ENCODE measurements at regions not wholly inside any gene's neighbourhood (a gene's known extent, or its start where the extent isn't known, plus 50 kb on each side); places are given as distances from the start of the nearest gene placed in this dataset.
"Not testable (repeated sequence)": the region's sequence is repeated elsewhere in the genome, so short reads cannot be mapped to it uniquely, and the experiment has no call there.

DNA sequence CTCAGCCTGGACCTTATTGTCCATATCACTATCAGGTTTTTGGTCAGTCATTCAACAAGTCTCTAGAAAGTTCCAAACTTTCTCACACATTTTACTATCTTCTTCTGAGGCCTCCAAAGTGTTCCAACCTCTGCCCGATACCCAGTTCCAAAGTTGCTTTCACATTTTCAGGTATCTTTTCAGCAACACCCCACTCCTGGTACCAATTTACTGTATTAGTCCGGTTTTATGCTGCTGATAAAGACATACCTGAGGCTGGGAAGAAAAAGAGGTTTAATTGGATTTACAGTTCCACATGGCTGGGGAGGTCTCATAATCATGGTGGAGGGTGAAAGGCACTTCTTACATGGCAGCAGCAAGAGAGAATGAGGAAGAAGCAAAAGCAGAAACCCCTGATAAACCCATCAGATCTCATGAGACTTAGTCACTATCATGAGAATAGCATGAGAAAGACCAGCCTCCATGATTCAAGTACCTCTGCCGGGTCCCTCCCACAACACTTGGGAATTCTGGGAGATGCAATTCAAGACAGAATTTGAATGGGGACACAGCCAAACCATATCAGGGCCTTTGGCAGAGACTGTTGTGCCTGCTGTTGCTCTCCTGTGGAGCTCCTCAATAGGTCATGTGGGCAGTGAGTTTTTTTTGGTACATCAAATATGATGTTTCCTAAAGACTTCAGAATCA is 256.0 kb downstream of the RPLP1 start:
- not testable (repeated sequence) for DNase-seq (ENCODE audit: low read depth in 2 of 2)

DNA sequence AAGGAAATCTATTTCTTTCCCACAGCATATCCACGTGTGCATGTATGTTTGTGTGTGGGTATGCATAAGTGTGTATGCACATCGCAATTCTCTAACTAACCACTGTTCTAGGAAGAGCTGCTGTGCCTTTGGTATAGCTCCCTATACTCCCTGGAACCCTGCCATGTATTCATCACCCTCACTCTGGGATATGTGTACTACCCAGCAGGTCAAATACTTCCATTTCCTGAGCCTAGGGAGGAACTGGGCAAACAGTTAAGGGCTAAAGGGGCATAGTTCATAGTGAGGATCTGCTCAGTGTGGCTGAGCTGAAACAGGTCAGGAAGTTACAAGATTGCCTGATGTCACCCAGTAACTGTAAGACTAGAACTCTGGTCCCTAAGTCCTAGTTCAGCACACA is 260.4 kb downstream of the RPLP1 start:
- no peak for DNase-seq (ENCODE audit: low read depth in 2 of 2)

- peak; percentile 47 to 64 for DNase-seq (ENCODE audit: low read depth in 2 of 2)
Measured at GRCh38 chr15:69713726-69714559, 261.3 kb downstream of the RPLP1 start.

DNA sequence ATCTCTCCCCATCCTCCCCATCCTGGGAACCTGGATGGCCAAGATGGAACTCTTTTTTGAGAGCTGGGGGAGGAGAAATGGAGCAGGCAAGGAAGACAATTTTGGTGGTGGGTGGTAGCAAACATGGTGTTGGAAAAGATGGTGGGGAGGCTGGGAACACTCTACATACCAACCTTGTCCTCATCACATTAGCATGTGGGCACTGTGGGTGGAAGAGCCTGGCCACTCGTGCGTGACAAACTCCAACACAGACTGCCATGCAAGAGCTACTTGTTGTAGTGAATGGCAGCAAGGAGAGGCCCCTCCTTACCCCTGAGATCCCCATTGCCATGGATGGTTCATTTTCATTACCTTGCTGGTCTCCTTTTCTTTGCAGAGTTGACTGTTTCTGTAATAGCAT is 262.6 kb downstream of the RPLP1 start:
- DNase-seq (ENCODE audit: low read depth in 2 of 2) = no peak

DNA sequence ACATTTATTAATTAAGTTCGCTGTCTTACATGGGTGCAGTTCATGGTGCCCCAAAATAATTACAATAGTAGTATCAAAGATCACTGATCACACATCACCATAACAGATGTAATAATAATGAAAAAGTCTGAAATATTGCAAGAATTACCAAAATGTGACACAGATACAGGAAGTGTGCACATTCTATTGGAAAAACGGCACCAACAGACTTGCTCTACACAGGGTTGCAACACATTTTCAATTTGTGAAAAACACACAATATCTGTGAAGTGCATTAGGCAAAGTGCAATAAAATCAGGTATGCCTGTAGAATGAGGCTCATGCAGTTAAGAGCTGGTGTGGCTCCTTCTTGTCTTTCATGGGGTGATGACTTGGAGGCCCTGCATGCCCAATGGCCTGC is 265.8 kb downstream of the RPLP1 start:
- no peak for DNase-seq (ENCODE audit: low read depth in 2 of 2)

- DNase-seq (ENCODE audit: low read depth in 2 of 2) = no peak
Measured at GRCh38 chr15:69718916-69719315, 266.3 kb downstream of the RPLP1 start.

DNA sequence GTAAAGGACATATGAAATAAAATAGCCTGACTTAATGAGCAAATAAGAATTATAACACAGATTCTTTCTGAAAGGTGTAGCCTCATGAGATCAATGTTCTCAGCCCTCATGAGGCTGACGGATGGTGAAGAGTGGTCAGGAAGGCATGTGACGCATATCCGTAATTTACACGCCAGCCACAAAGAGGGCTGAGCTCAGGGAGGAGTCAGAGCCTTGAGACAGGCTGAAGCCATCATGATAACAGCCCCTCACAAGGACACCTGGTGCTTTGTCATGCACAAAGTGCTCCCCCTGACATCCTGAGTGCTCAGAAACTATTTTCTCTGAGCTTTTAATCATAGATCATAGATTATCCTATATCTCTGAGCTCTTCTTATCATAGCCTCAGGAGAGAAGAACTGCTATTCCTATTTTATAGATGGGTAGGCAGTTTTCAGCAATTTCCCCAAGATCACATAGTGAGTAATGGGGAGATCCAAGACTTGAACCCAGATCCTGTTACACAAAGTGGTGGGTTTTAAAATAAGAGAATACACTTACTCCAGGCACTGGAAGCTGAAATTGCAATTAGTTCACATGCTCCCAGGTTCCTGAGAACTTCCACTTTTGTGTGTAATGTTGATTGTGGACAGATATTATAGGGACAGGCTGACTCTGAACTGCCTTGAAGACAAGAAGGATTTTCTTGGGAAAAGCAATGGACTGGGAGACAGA is 267.1 kb downstream of the RPLP1 start:
- DNase-seq (ENCODE audit: low read depth in 2 of 2) = peak in 1 of 2 donors; percentile 41

DNA sequence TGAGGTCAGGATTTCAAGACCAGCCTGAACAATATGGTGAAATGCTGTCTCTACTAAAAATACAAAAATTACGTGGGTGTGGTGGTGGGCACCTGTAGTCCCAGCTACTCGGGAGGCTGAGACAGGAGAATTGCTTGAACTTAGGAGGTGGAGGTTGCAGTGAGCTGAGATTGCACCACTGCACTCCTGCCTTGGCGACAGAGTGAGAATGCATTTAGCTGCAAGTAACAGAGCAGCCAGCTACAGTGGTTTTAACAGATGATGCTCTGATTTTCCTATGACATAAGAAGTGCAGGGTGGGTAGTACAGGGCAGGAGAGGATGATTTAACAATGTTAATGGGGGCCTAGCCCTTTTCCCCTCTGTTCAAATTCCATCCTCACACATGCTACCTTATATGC is 267.9 kb downstream of the RPLP1 start:
- no peak for DNase-seq (ENCODE audit: low read depth in 2 of 2)

- no peak for DNase-seq (ENCODE audit: low read depth in 2 of 2)
Measured at GRCh38 chr15:69722924-69723323, 270.3 kb downstream of the RPLP1 start.

DNA sequence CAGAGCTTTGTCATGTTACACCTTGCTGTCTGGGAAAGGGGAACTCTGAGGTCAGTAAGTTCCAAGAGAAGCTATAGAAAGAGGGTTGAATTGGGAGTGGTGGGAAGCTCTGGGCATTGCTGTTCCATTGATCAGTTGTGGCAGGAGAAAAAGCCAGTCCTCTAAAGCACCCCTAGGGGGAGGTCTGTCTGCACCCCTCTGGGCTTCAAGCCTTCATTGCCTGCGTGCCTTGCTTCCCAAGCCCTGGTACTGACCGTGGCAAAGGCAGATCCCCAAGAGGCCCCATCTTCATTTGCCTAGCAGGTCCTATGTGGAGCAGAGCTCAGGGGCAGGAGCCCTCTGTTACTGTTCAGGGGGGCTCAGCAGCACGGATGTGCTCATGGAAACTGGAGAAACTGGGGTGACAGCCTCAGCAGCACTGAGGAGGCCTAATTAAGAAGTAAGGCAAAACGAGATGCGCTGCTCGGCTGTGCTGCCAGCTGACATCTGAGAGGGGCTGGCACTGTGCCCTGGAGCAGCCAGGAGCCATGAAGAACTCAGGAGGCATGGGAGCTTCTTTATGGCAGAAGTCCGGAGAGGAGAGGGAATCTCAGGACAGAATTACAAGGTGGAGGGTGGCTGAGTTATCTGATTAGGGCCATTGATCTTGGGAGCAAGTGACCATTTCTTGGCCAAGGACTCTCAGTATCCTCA is 270.9 kb downstream of the RPLP1 start:
- no peak for DNase-seq (ENCODE audit: low read depth in 2 of 2)

- DNase-seq (ENCODE audit: low read depth in 2 of 2) = no peak
Measured at GRCh38 chr15:69724333-69724732, 271.7 kb downstream of the RPLP1 start.

DNA sequence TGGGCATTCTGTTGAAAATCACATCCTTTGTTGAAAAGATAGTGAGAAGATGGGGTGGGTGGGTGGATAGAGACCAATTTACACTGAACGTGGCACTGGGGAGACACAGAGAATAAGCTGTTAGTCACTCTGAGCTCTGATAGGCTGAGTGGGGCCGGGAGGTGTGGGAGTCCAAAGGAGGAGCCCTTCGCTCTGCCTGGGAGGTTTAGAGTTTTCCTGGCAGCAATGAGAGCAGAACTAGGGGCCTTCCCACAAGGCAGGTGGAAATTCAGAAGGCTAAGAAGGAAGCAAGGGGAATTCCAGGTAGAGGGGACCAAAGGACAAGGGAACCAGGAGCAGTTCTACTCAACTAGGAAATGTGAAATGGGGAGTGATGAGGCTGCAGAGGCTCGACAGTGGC is 272.7 kb downstream of the RPLP1 start:
- no peak for DNase-seq (ENCODE audit: low read depth in 2 of 2)

DNA sequence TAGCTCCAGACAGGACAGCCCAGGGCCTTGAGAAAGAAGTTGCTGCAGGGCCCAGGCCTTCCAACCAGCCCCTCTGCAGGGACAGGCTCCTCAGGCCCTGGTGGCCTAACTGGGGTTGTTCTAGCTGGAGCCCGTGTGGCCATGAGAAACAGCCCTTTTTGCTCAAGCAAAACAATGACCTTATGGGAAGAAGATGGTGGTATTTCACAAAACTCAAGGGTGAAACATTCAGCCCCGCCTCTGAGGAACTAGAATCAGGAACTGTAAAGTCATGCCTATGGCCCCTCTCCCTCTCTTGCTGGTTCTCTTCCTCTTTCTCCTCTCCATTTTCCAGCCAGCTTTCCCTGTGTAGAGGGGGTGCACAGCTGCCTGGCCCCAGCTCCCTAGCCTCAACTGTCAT is 273.3 kb downstream of the RPLP1 start:
- no peak for DNase-seq (ENCODE audit: low read depth in 2 of 2)

GRCh38 chr15:69727121-69727924 is 274.7 kb downstream of the RPLP1 start:
- no peak for DNase-seq (ENCODE audit: low read depth in 2 of 2)

DNA sequence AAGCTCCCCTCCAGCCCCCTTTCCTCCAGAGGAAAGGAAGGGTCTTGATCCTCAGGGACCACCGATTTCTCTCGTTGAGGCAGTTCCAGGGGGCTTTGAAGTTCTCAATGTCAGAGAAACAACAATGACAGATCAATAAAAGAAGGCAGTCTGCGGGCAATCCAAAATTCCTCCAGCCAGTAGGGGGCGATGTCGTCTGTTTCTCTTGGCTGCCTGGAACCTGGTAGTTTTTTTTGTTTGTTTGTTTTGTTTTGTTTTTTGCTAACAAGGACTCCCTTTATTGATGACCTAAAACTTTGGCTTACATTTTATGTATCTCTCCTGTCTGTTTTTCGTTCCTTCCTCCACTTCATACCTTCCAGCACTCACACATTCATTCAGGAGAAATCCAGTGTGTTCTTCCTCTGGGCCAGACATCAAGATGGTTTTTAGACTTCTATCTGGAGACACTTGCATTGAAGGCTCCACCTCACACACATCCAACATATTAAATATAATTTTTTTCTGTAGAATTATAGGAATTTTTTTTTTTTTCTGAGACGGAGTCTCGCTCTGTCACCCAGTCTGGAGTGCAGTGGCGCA is 276.6 kb downstream of the RPLP1 start:
- peak; percentile 59 to 79 for DNase-seq (ENCODE audit: low read depth in 2 of 2)

DNA sequence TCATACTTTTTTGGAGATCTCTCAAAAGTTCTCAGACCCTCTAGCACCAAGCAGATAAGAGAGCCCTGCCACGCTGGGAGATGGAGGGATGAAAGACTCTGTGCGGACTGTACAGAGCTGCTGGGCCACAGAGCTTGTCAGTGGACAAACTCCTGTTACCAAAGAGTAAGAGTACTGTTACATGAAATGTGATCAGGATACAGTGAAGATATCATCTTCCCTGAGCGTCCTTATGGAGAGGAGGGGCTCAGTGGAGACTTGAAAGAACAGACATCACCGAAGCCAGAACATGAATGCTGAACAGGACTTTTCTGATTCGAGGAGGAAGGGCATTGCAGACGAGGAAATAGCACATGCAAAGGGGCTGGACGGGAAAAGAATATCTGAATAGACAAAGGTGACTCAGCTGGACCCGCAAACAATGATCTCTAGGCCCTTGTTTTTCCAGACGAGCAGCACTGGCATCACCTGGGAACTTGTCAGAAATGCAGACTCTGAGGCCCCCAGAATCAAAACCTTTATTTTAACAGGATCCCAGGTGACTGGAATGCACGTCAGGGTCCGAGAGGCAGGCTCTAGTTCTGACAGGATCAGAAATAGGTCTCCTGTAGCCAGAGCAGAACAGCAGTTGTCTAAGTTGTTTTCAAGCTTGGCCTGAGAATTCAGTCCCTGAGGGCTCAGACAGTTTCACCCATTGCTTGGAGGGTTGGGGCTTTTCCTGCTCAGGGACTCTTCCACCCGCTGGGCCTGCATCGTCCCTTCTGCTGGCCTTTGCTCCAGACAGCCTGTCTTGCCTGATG is 277.9 kb downstream of the RPLP1 start:
- DNase-seq (ENCODE audit: low read depth in 2 of 2) = no peak

- no peak for DNase-seq (ENCODE audit: low read depth in 2 of 2)
Measured at GRCh38 chr15:69731081-69731330, 278.4 kb downstream of the RPLP1 start.

DNA sequence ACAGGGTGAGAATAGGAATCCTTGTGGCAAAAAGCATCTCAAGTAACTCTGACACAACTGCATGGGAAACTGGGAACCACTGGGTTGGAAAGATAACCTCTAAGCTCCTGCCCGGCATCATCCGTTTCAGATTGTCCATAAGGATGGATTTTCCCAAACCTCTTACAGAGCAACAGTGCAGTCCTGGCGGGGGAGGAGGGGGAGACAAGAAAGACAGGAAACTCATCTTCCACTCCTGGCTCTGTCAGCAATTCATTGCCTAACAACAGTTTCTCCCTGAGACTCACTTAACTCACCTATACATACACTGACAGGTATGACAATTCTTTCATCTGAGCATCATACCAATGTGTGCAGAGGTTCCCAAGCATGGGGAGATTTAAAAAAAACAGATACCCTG is 279.0 kb downstream of the RPLP1 start:
- DNase-seq (ENCODE audit: low read depth in 2 of 2) = no peak

DNA sequence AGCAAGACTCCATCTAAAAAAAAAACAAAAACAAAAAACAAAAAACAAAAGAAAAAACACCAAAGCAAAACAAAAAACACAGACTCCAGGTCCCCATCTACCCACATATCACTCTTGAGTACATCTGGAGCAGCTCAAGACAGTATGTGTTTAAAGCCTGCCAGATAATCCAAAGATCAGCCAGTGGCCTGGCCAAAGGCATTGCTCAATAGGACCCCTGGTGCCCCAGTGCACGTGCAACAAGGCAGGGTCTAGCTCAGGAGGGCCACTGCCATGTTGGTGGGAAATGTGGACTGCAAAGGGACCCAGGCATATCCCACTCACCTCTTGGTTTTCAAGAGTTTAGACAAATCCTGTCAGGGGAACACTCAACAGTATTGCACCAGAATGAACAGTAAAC is 279.5 kb downstream of the RPLP1 start:
- no peak for DNase-seq (ENCODE audit: low read depth in 2 of 2)

DNA sequence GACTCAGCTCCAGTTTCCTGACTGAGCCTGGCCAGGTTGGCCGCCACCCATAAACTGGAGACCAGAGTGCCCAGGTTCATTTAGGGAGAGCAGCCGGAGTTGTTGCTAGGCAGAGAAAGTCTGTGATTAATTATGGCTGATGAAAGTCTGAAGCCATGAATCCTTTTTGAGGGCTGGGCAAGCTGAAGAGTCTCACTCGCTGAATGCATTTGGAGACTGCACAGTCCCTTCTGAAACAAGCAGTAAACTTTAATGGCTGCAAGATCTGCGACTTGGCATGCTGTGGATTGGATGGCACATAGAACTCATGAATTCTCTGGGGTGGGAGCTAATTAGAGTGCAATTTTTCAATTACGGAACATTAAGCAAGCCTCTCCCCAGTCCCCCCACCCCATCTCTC is 282.1 kb downstream of the RPLP1 start:
- no peak for DNase-seq (ENCODE audit: low read depth in 2 of 2)

Data from stimulated activated CD4-positive, alpha-beta T cell treated with anti-CD3 and anti-CD28 coated beads, Interleukin-4, amount 100 ng/mL, for 48 hours (primary cell).